ENCODE measurements at regions not wholly inside any gene's neighbourhood (a gene's known extent, or its start where the extent isn't known, plus 50 kb on each side); places are given as distances from the start of the nearest gene placed in this dataset.

DNA sequence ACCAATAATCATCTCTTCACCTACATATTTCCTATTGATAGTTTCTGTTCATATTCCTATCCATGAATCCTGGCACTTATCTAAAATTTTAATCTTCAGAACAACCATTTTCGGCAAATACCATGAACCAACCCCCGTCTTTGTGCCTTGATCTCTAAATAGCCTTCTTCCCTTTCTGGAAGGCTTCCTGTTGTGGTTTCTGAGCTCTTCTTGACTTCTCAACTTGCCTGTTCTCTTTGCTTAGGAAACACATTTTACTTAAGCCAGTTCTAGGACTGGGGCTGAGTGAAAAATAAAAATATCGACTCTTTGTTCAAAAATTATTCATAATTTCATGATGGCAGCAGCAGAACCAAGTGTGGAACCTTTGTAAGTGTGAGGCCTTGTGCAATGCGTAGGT lies 882.4 kb downstream of the C4orf33 start:
- no peak overlapping the region for H3K27ac Mint-ChIP-seq (ENCODE audit: unreplicated experiment)
- no peaks in the 10 kb centered on the region for H3K27me3 Mint-ChIP-seq (ENCODE audit: unreplicated experiment)
- DNase-seq (ENCODE audit: extremely low spot score, unreplicated experiment): no peak
- TF ChIP-seq, protein P1, sequence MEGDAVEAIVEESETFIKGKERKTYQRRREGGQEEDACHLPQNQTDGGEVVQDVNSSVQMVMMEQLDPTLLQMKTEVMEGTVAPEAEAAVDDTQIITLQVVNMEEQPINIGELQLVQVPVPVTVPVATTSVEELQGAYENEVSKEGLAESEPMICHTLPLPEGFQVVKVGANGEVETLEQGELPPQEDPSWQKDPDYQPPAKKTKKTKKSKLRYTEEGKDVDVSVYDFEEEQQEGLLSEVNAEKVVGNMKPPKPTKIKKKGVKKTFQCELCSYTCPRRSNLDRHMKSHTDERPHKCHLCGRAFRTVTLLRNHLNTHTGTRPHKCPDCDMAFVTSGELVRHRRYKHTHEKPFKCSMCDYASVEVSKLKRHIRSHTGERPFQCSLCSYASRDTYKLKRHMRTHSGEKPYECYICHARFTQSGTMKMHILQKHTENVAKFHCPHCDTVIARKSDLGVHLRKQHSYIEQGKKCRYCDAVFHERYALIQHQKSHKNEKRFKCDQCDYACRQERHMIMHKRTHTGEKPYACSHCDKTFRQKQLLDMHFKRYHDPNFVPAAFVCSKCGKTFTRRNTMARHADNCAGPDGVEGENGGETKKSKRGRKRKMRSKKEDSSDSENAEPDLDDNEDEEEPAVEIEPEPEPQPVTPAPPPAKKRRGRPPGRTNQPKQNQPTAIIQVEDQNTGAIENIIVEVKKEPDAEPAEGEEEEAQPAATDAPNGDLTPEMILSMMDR (IDR thresholded peaks at IDR 0.05): no peak
- no peak overlapping the region for H3K4me3 Mint-ChIP-seq (ENCODE audit: unreplicated experiment)
- H3K9me3 Mint-ChIP-seq (ENCODE audit: unreplicated experiment): no peaks in the 10 kb centered on the region
- peaks cover 7% of the 10 kb centered on the region for H3K4me1 Mint-ChIP-seq (ENCODE audit: unreplicated experiment)
- H3K36me3 Mint-ChIP-seq (ENCODE audit: unreplicated experiment): no peaks in the 10 kb centered on the region

DNA sequence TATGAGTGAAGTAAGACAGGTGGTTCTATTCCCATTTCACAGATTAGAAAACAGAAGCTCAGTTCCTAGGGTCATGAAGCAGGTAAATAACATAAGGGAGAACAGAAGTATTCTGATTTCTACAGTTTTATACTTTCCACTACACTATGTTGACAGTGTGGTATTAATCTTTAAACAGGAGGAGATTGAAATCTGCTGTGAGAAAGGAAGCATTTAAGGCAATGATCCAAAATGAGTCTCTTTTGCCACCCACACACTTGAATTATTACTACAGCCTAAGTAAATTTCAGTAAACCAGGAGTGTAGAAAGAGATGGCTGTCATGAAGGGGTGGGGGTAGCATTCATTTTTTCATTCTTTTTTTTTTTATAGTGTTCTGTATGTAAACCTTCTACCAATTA lies 893.0 kb downstream of the C4orf33 start:
- TF ChIP-seq, protein P1 (IDR thresholded peaks at IDR 0.05): no peak
- no peak for DNase-seq (ENCODE audit: extremely low spot score, unreplicated experiment)
- Mint-ChIP-seq H3K27me3 (ENCODE audit: unreplicated experiment) (peaks cover 4% of the 10 kb centered on the region), H3K27ac (ENCODE audit: unreplicated experiment) (no peak overlapping the region), H3K9me3 (ENCODE audit: unreplicated experiment) (no peaks in the 10 kb centered on the region), H3K4me3 (ENCODE audit: unreplicated experiment) (no peak overlapping the region), H3K4me1 (ENCODE audit: unreplicated experiment) (no peaks in the 10 kb centered on the region), H3K36me3 (ENCODE audit: unreplicated experiment) (no peaks in the 10 kb centered on the region)

GRCh38 chr4:129994715-129995114 lies 898.8 kb downstream of the C4orf33 start:
- H3K27me3 Mint-ChIP-seq (ENCODE audit: unreplicated experiment): no peaks in the 10 kb centered on the region
- H3K4me1 Mint-ChIP-seq (ENCODE audit: unreplicated experiment): no peaks in the 10 kb centered on the region
- H3K4me3 Mint-ChIP-seq (ENCODE audit: unreplicated experiment): no peak overlapping the region
- no peak overlapping the region for H3K27ac Mint-ChIP-seq (ENCODE audit: unreplicated experiment)
- peaks cover 2% of the 10 kb centered on the region for H3K36me3 Mint-ChIP-seq (ENCODE audit: unreplicated experiment)
- peaks cover 11% of the 10 kb centered on the region for H3K9me3 Mint-ChIP-seq (ENCODE audit: unreplicated experiment)
- no peak for DNase-seq (ENCODE audit: extremely low spot score, unreplicated experiment)
- TF ChIP-seq, protein P1 (IDR thresholded peaks at IDR 0.05): no peak

DNA sequence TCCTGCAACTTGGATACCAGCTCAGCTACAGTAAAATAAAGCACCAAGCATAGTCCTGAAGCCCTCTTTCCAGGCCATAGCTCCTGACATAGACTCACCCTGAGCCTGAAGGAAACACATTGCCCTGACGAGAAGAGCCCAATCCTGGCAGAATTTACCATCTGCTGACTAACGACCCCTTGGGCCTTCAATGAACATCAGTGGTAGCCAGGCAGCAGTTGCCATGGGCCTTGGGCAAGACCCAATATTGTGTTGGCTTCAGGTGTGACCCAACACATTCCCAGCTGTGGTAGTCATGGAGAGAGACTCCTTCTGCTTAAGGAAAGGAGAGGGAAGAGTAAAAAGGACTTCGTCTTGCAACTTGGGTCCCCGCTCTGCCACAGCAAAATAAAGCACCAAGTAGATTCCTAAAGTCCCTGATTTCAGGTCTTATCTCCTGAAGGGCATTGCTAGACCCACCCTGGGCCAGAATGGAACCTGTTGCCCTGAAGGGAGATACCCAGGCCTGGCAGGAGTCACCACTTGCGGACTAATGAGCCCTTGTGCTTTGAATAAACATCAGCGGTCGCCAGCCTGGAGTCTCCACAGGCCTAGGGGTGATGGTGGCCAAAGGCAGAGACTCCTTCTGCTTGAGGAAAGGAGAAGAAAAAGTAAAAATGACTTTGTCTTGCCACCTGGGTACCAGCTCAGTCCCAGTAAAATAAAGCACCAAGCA lies 902.6 kb downstream of the C4orf33 start:
- Mint-ChIP-seq H3K36me3 (ENCODE audit: unreplicated experiment) (peaks cover 5% of the 10 kb centered on the region), H3K27ac (ENCODE audit: unreplicated experiment) (no peak overlapping the region), H3K27me3 (ENCODE audit: unreplicated experiment) (no peaks in the 10 kb centered on the region), H3K4me3 (ENCODE audit: unreplicated experiment) (no peak overlapping the region), H3K4me1 (ENCODE audit: unreplicated experiment) (no peaks in the 10 kb centered on the region), H3K9me3 (ENCODE audit: unreplicated experiment) (peaks cover 22% of the 10 kb centered on the region)
- TF ChIP-seq, protein P1 (IDR thresholded peaks at IDR 0.05): no peak
- no peak for DNase-seq (ENCODE audit: extremely low spot score, unreplicated experiment)

DNA sequence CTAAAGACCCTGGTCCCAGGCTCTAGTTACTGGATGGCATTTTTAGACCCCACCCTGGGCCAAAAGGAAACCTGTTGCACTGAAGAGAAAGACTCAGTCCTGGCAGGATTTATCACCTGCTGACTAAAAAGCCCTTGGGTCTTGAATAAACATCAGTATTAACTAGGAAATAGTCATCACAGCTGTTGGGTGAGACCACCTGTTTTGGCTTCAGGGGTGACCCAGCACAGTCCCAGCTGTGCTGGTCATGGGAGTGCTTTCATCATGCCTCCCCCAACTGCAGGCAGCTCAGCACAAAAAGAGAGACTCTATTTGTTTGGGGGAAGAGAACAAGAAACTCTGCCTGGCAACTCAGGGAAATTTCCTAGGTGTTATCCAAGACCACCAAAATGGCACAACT lies 903.2 kb downstream of the C4orf33 start:
- TF ChIP-seq, protein P1 (IDR thresholded peaks at IDR 0.05): no peak
- no peaks in the 10 kb centered on the region for H3K4me1 Mint-ChIP-seq (ENCODE audit: unreplicated experiment)
- no peak for DNase-seq (ENCODE audit: extremely low spot score, unreplicated experiment)
- no peak overlapping the region for H3K27ac Mint-ChIP-seq (ENCODE audit: unreplicated experiment)
- H3K36me3 Mint-ChIP-seq (ENCODE audit: unreplicated experiment): peaks cover 5% of the 10 kb centered on the region
- peaks cover 22% of the 10 kb centered on the region for H3K9me3 Mint-ChIP-seq (ENCODE audit: unreplicated experiment)
- H3K27me3 Mint-ChIP-seq (ENCODE audit: unreplicated experiment): no peaks in the 10 kb centered on the region
- H3K4me3 Mint-ChIP-seq (ENCODE audit: unreplicated experiment): no peak overlapping the region
